Upper lobe of left lung (tissue), 6 donors: ENCODE measurements at regions not wholly inside any gene's neighbourhood (a gene's known extent, or its start where the extent isn't known, plus 50 kb on each side); places are given as distances from the start of the nearest gene placed in this dataset.

ENCODE experiments used
- ATAC-seq, 2 donors: fragments of 200-7000 bp; cut with Tn5 transposase; one replicate each; pipeline ENCODE4 v1.9.1; 2022; ENCODE audit warnings: mild to moderate bottlenecking in 2 of 2, moderate library complexity in 2 of 2; ENCODE audit not compliant: low FRiP score in 2 of 2
- DNase-seq, 2 donors: peaks; one replicate each; pipeline ENCODE4 v3.0.0-alpha.2; 2019 to 2020
- H3K27ac ChIP-seq, 4 donors: fragments of 200-600 bp; sonication (generic); one replicate each; pipeline ENCODE4 v1.5.1; 2016 to 2019
- H3K27me3 ChIP-seq, 4 donors: fragments of 200-600 bp; sonication (generic); one replicate each; pipeline ENCODE4 v1.5.1; 2017 to 2019
- H3K36me3 ChIP-seq, 4 donors: fragments of 200-600 bp; sonication (generic); one replicate each; pipeline ENCODE4 v1.5.1; 2016 to 2019
- H3K4me1 ChIP-seq, 4 donors: fragments of 200-600 bp; sonication (generic); one replicate each; pipeline ENCODE4 v1.5.1; 2018 to 2019
- H3K4me3 ChIP-seq, 4 donors: fragments of 200-600 bp; sonication (generic); one replicate each; pipeline ENCODE4 v1.5.1; 2017 to 2019; ENCODE audit warnings: mild to moderate bottlenecking in 2 of 4, moderate library complexity in 1 of 4
- H3K9me3 ChIP-seq, 4 donors: fragments of 200-600 bp; sonication (generic); one replicate each; pipeline ENCODE4 v1.5.1; 2018 to 2019
- CTCF ChIP-seq, 6 experiments: fragments of 450-650 bp in 4 of 6; fragments of 200-600 bp in 2 of 6; sonication (generic) in 2 of 6; IDR thresholded peaks; one replicate each; pipeline ENCODE4 v1.5.1; 2016 to 2019; ENCODE audit warnings: antibody characterized with exemption in 6 of 6
- EP300 ChIP-seq, 4 donors: sonication (generic); formaldehyde crosslinking; IDR thresholded peaks; one replicate each; pipeline ENCODE4 v1.5.1; 2017; ENCODE audit warnings: antibody characterized with exemption in 4 of 4, control low read depth in 2 of 4
- POLR2A ChIP-seq, 4 donors: fragments of 450-650 bp; IDR thresholded peaks; one replicate each; pipeline ENCODE4 v1.5.1; 2016 to 2017; ENCODE audit warnings: antibody characterized with exemption in 4 of 4, mild to moderate bottlenecking in 2 of 4
- POLR2AphosphoS5 ChIP-seq, 2 donors: sonication (generic); formaldehyde crosslinking; IDR thresholded peaks; one replicate each; pipeline ENCODE4 v1.5.1; 2017; ENCODE audit warnings: antibody characterized with exemption in 2 of 2
- WGBS, 2 donors: methylation state at CpG; one replicate each; pipeline ENCODE4 v1.1.5; 2017 to 2018; 5-methylcytosine and 5-hydroxymethylcytosine counted together
- donor health status: DM: no; HTN: no; CAD: no; lungs with moderate emphysema.
- donor health status: DM: no; HTN: yes; CAD: no; lungs with severe emphysema.

GRCh38 chr9:30178610-30179009 lies 2205.8 kb upstream of the ACO1 start:
- H3K27me3 ChIP-seq, result no peaks in the 10 kb centered on the region
- no peaks in the 10 kb centered on the region for H3K4me1 ChIP-seq
- H3K4me3 ChIP-seq, result no peak overlapping the region
- DNase-seq (no peak), ATAC-seq (no peak)
- no peaks in the 10 kb centered on the region for H3K36me3 ChIP-seq
- TF ChIP-seq POLR2AphosphoS5 (IDR thresholded peaks at IDR 0.05) (no peak), POLR2A (IDR thresholded peaks at IDR 0.05) (no peak), CTCF (IDR thresholded peaks at IDR 0.05) (no peak), EP300 (IDR thresholded peaks at IDR 0.05) (no peak)
- no peak overlapping the region for H3K27ac ChIP-seq
- H3K9me3 ChIP-seq, result no peaks in the 10 kb centered on the region

GRCh38 chr9:30193421-30193820 lies 2191.0 kb upstream of the ACO1 start:
- no peak for ATAC-seq
- Histone ChIP-seq H3K9me3 (peaks cover 0 to 5% (median 2%) of the 10 kb centered on the region in 4 donors), H3K27ac (no peak overlapping the region), H3K4me3 (no peak overlapping the region), H3K4me1 (no peaks in the 10 kb centered on the region), H3K27me3 (no peaks in the 10 kb centered on the region), H3K36me3 (no peaks in the 10 kb centered on the region)
- DNase-seq, result no peak
- 62 to 67% methylated on average over 6 of the region's 6 CpGs for WGBS, 2 donors
- TF ChIP-seq EP300 (IDR thresholded peaks at IDR 0.05) (no peak), POLR2AphosphoS5 (IDR thresholded peaks at IDR 0.05) (no peak), CTCF (IDR thresholded peaks at IDR 0.05) (no peak), POLR2A (IDR thresholded peaks at IDR 0.05) (no peak)

GRCh38 chr9:30196941-30197340 lies 2187.5 kb upstream of the ACO1 start:
- H3K4me1 ChIP-seq, result no peaks in the 10 kb centered on the region
- DNase-seq (no peak), ATAC-seq (no peak)
- H3K9me3 ChIP-seq, result peaks cover 0 to 8% (median 0%) of the 10 kb centered on the region in 4 donors
- H3K4me3 ChIP-seq, result no peak overlapping the region
- no peaks in the 10 kb centered on the region for H3K36me3 ChIP-seq
- no peaks in the 10 kb centered on the region for H3K27me3 ChIP-seq
- no peak for TF ChIP-seq EP300 (IDR thresholded peaks at IDR 0.05)
- no peak for TF ChIP-seq POLR2A (IDR thresholded peaks at IDR 0.05)
- no peak for TF ChIP-seq CTCF (IDR thresholded peaks at IDR 0.05)
- TF ChIP-seq POLR2AphosphoS5 (IDR thresholded peaks at IDR 0.05), result no peak
- no peak overlapping the region for H3K27ac ChIP-seq
- WGBS, 2 donors, result 54 to 73% methylated on average over 1 of the region's 1 CpG

GRCh38 chr9:30197453-30197852 lies 2187.0 kb upstream of the ACO1 start:
- no peak for ATAC-seq
- TF ChIP-seq EP300 (IDR thresholded peaks at IDR 0.05) (no peak), CTCF (IDR thresholded peaks at IDR 0.05) (no peak), POLR2AphosphoS5 (IDR thresholded peaks at IDR 0.05) (no peak), POLR2A (IDR thresholded peaks at IDR 0.05) (no peak)
- no peaks in the 10 kb centered on the region for H3K27me3 ChIP-seq

GRCh38 chr9:30197954-30198353 lies 2186.5 kb upstream of the ACO1 start:
- DNase-seq, result no peak
- peaks cover 0 to 8% (median 0%) of the 10 kb centered on the region in 4 donors for H3K9me3 ChIP-seq
- no peaks in the 10 kb centered on the region for H3K4me1 ChIP-seq
- H3K27me3 ChIP-seq, result no peaks in the 10 kb centered on the region
- TF ChIP-seq POLR2AphosphoS5 (IDR thresholded peaks at IDR 0.05), result no peak
- no peak for TF ChIP-seq CTCF (IDR thresholded peaks at IDR 0.05)
- no peak for TF ChIP-seq POLR2A (IDR thresholded peaks at IDR 0.05)
- no peak for TF ChIP-seq EP300 (IDR thresholded peaks at IDR 0.05)
- peak; percentile 32 to 51 for ATAC-seq
- 64 to 65% methylated on average over 4 of the region's 4 CpGs for WGBS, 2 donors
- peak overlapping the region in 1 of 4 donors; percentile 6 for H3K27ac ChIP-seq
- no peak overlapping the region for H3K4me3 ChIP-seq
- no peaks in the 10 kb centered on the region for H3K36me3 ChIP-seq

More at GRCh38 chr9:30197453-30197852, 2187.0 kb upstream of the ACO1 start:
- DNase-seq, result no peak
- Histone ChIP-seq H3K4me3 (no peak overlapping the region), H3K9me3 (peaks cover 0 to 8% (median 0%) of the 10 kb centered on the region in 4 donors), H3K36me3 (no peaks in the 10 kb centered on the region), H3K27ac (no peak overlapping the region), H3K4me1 (no peaks in the 10 kb centered on the region)
